Non-pigmented ciliary epithelial cell (primary cell): ENCODE measurements at regions not wholly inside any gene's neighbourhood (a gene's known extent, or its start where the extent isn't known, plus 50 kb on each side); places are given as distances from the start of the nearest gene placed in this dataset.
"Not testable (repeated sequence)": the region's sequence is repeated elsewhere in the genome, so short reads cannot be mapped to it uniquely, and the experiment has no call there.

Experiments used
- DNase-seq: peaks from one replicate; pipeline ENCODE4 v3.0.0-alpha.2; 2010; ENCODE audit warnings: low read depth

- DNase-seq, result no peak
Measured at GRCh38 chr15:39248204-39248603, 332.7 kb upstream of the THBS1 start.

- DNase-seq, result no peak
Measured at GRCh38 chr15:39250001-39250400, 330.9 kb upstream of the THBS1 start.

DNA sequence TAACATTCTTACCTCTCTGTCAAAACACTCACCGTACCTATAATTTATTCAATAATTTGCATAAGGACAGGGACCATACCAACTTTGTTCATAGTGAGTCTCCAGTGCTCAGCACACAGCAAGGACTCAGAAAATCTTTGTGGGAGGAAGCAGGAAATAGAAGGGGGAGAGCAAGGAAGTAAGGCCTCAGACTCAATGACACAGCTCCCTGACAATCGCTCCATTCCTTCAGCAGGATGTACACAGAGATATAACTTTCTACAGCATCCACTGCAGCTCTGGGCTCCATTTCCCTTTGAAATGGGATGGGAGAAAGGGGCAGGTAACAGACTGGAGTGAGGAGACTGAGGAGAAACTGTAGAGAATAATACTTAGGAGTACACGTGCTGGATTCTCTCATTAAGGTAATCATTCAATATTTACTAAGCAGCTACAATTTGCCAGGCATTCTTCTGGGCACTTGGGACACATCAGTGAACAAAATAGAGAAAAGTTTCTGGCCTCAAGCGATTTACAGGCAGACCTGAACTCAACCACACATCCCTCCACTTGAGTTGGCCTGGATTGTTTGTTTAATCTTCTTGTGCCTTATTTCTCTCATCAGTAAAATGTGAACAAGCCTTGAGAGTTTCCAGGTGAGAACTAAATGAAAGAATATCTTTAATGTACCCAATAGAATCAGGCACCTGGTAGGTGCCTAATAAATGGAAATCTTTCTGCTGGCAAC lies 330.3 kb upstream of the THBS1 start:
- no peak for DNase-seq

- no peak for DNase-seq
Measured at GRCh38 chr15:39251413-39252133, 329.3 kb upstream of the THBS1 start.

DNA sequence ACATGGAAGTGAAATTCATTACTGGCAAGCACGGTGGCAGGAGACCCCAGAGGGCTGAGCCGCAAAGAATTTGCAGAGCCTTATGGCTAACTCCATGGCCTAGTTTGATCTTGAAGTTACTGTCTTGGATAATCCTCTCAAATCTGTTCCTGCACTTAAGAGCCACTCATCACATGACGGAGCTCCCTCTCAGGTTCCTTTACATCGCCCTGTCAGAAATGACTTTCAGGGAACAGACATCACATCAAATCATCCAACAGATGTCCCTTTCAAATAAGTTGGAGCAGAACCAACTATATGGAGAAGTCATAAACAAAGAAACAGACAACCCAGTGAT lies 328.8 kb upstream of the THBS1 start:
- DNase-seq, result no peak

DNA sequence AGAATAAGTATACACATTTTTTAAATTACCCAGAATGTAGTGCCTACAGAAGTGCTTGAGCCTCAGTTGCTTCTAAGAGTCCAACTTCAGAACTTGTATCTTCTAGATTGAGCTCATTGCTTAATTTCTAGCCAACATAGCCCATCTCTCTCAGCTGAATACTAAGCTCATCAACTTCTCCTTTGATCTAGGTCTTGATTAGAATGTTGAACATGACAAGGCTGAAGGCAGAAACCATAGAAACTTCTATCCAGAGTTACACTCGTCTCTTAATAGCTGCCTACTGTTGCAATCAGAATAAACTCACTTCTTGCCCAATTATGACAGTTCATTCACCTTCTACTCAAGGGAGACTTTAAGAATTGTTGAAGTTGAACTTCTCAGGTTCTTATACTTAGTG lies 327.3 kb upstream of the THBS1 start:
- no peak for DNase-seq

DNA sequence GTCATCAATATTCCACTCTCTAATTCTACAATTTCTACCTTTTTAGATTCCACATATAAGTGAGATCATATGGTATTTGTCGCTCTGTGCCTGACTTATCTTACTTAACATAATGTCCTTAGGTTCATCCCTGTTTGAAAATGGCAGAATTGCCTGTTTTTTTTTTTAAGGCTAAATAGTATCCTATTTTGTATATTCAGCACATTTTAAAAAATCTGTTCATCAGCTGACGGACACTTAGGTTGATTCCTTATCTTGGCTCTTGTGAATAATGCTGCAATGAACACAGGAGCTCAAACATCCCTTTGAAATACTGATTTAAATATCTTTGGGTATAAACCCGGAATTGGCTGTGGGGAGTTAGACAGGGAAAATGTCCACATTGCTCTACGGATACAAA lies 326.7 kb upstream of the THBS1 start:
- DNase-seq, result no peak

DNA sequence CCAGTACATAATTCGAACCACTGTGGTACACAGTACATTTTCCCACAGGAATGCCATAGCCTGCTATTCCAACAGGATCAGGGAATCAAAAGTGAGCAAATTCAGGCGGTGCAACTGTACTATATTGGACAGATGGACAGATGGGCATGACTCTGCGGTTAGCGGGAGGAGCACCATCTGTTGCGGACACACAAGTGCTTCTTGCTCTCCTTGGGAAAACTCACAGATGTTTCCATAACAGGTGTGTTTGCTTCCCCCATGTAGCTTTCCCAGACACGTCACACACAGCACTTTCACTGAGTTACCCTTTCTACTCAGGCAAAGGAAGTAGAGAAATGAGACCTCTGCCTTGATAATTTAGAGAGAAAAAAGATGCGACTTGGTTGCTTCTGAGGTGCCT lies 325.1 kb upstream of the THBS1 start:
- DNase-seq, result no peak

GRCh38 chr15:39260391-39260790 lies 320.5 kb upstream of the THBS1 start:
- DNase-seq, result no peak

DNA sequence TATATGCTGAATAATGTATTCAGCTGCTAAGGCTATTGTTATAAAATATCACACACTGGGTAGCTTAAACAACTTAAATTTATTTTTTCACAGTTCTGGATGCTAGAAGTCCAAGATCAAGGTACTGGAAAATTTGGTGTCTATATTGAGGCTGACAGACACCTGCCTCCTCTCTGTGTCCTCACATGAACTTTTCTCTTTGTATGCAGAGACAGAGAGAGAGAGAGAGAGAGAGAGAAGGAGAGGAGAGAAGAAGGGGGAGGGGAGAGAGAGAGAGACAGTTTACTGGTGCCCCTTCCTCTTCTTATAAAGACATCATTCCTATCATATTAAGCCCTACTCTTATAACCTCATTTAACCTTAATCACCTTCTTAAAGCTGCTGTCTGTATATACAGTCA lies 320.1 kb upstream of the THBS1 start:
- no peak for DNase-seq

- DNase-seq, result not testable (repeated sequence)
Measured at GRCh38 chr15:39261397-39262183, 319.3 kb upstream of the THBS1 start.

- DNase-seq, result not testable (repeated sequence)
Measured at GRCh38 chr15:39262995-39263772, 317.7 kb upstream of the THBS1 start.

DNA sequence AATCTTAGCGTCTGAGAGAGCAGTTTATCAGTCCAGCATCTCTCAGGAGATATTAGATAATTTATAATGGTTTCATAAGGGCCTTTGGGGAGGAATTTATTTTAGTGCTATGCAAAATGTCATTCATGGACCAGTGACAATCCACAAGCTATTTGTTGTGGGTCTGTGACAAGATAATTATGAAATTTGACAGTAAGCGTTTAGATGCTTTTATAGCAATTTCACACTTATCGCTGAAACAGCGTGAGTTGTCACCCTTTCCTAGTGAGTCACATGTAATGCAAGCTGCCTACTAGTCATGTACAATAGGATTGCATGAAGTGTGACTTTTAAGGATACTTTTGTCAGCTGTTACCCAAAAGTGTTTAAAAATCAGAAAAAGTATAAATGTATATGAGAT lies 315.6 kb upstream of the THBS1 start:
- DNase-seq, result no peak

GRCh38 chr15:39266890-39267289 lies 314.0 kb upstream of the THBS1 start:
- no peak for DNase-seq

GRCh38 chr15:39267685-39268084 lies 313.2 kb upstream of the THBS1 start:
- DNase-seq, result no peak

GRCh38 chr15:39269352-39269751 lies 311.5 kb upstream of the THBS1 start:
- DNase-seq, result no peak

- DNase-seq, result no peak
Measured at GRCh38 chr15:39269821-39270220, 311.1 kb upstream of the THBS1 start.

DNA sequence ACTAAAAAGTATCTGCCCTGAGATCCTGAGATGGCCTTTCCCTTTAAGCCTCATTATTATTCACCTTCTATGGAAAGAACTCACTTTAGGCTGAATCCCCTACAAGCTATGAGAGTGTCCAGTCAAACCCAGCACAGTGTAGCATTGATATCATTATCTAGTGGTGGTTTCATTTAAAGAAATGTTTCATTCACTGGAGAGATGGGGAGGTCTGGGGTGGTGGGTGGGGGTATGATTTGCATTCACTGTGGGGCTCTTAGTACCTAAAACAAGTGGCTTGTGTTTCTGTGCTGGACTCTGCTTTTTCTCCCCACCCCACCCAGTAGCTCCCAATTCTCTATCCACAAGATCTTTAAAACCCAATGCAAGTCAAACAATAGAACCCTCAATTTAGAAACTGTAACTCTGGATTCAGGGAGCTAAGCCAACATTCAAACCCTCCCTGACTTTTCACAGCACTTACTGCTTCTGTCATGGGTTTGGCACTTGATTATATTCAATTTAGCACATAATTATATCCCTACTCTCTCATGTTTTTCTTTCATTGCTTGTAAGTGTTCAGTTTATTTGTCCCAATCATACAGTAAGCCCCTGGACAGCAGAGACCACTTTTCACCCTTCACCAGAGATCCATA lies 310.5 kb upstream of the THBS1 start:
- DNase-seq, result no peak

DNA sequence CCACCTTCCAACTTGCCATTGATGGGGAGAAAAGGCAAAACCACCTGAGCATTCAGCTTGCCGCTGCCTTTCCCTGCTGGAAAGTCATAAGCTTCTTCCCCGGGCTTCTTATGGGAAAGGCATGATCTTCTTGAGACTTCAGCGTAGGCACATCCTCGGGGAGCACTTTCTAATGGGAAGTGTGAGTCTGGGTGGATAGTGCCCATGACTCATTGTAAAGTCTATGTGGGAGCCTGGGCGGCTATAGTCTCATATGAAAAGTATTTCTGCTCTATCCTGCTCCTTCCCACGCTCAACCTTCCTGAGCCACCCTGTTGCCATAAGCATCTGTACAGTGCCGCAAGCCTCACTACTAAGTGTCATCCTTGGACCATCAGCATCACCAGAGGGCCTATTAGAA lies 309.9 kb upstream of the THBS1 start:
- peak; percentile 91 for DNase-seq

- DNase-seq, result no peak
Measured at GRCh38 chr15:39272901-39273300, 308.0 kb upstream of the THBS1 start.

- no peak for DNase-seq
Measured at GRCh38 chr15:39273717-39274411, 307.0 kb upstream of the THBS1 start.
